Upper lobe of right lung (tissue), 1 donor: ENCODE measurements at regions not wholly inside any gene's neighbourhood (a gene's known extent, or its start where the extent isn't known, plus 50 kb on each side); places are given as distances from the start of the nearest gene placed in this dataset.

Experiments
- ATAC-seq: fragments of 200-7000 bp; cut with Tn5 transposase; one replicate; pipeline ENCODE4 v1.9.1; 2020; ENCODE audit warnings: mild to moderate bottlenecking, moderate library complexity
- DNase-seq: peaks from one replicate; pipeline ENCODE4 v3.0.0-alpha.2; 2020
- H3K27ac ChIP-seq: fragments of 200-600 bp; one replicate; pipeline ENCODE4 v1.8.0; 2022
- H3K27me3 ChIP-seq: fragments of 200-600 bp; one replicate; pipeline ENCODE4 v1.8.0; 2022; ENCODE audit warnings: mild to moderate bottlenecking
- H3K36me3 ChIP-seq: fragments of 200-600 bp; one replicate; pipeline ENCODE4 v1.8.0; 2022
- H3K4me1 ChIP-seq: fragments of 200-600 bp; one replicate; pipeline ENCODE4 v1.8.0; 2022
- H3K4me3 ChIP-seq: fragments of 200-600 bp; one replicate; pipeline ENCODE4 v1.8.0; 2022; ENCODE audit warnings: mild to moderate bottlenecking
- H3K9me3 ChIP-seq: fragments of 200-600 bp; one replicate; pipeline ENCODE4 v1.8.0; 2022
- intact Hi-C: fragments of 100-400 bp; cut with DNase I; formaldehyde crosslinking; loops from one replicate; pipeline ENCODE4 v1.11.0; 2022
- TF ChIP-seq, protein P1 (sequence below): fragments of 200-600 bp; IDR thresholded peaks from one replicate; pipeline ENCODE4 v1.8.0; 2022; ENCODE audit warnings: antibody characterized with exemption
- donor health status: DM: no; HTN: yes; CAD: no; lungs with severe emphysema.

DNA sequence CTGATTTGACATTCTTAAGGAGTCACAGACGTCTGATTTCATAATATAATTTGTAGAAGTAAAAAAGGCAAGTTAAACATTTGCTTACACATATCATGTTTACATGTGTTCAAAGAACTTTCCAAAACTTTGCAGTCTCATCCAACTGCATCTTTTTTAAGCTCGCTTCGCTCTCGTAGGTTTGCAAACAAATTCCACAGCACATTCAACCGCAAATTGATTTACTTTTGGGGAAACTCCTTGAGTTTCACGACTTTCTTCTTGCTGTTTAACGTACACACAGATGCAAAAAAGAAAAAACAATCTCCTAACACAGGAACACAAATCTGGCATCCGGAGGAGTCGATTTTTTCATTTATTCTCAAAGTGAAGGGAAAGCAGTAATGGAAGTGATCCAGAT is 1149.5 kb downstream of the VRK1 start:
- Histone ChIP-seq H3K36me3 (no peaks in the 10 kb centered on the region), H3K27ac (no peak overlapping the region), H3K9me3 (no peaks in the 10 kb centered on the region), H3K4me1 (no peaks in the 10 kb centered on the region), H3K4me3 (no peak overlapping the region), H3K27me3 (no peaks in the 10 kb centered on the region)
- no peak for ATAC-seq
- intact Hi-C loops: no loop called here
- no peak for DNase-seq
- TF ChIP-seq, protein P1, sequence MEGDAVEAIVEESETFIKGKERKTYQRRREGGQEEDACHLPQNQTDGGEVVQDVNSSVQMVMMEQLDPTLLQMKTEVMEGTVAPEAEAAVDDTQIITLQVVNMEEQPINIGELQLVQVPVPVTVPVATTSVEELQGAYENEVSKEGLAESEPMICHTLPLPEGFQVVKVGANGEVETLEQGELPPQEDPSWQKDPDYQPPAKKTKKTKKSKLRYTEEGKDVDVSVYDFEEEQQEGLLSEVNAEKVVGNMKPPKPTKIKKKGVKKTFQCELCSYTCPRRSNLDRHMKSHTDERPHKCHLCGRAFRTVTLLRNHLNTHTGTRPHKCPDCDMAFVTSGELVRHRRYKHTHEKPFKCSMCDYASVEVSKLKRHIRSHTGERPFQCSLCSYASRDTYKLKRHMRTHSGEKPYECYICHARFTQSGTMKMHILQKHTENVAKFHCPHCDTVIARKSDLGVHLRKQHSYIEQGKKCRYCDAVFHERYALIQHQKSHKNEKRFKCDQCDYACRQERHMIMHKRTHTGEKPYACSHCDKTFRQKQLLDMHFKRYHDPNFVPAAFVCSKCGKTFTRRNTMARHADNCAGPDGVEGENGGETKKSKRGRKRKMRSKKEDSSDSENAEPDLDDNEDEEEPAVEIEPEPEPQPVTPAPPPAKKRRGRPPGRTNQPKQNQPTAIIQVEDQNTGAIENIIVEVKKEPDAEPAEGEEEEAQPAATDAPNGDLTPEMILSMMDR: no peak

DNA sequence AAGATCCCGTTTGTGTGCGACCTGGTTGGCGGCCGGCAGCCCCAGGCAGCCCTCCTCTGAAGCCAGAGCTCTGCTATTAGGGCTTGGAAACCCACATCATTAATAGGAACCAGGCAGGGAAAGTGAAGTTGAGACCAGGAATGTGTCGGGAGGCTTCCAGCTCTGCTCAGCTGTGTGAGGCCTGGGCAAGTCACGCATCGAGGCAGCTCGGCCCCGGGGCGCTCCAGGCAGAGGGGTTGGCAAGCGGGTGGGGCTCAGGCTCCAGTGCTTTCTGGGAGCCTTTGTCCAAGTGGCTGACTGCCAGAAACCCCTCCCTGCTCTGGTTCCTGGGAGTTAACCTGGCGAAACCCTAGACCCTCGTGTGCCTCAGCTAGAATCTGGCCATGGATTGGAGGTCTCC is 1151.7 kb downstream of the VRK1 start:
- H3K36me3 ChIP-seq: no peaks in the 10 kb centered on the region
- H3K27ac ChIP-seq: no peak overlapping the region
- DNase-seq (no peak), ATAC-seq (no peak)
- intact Hi-C loops: no loop called here
- no peaks in the 10 kb centered on the region for H3K4me1 ChIP-seq
- no peaks in the 10 kb centered on the region for H3K27me3 ChIP-seq
- TF ChIP-seq, protein P1: no peak
- no peaks in the 10 kb centered on the region for H3K9me3 ChIP-seq
- no peak overlapping the region for H3K4me3 ChIP-seq

DNA sequence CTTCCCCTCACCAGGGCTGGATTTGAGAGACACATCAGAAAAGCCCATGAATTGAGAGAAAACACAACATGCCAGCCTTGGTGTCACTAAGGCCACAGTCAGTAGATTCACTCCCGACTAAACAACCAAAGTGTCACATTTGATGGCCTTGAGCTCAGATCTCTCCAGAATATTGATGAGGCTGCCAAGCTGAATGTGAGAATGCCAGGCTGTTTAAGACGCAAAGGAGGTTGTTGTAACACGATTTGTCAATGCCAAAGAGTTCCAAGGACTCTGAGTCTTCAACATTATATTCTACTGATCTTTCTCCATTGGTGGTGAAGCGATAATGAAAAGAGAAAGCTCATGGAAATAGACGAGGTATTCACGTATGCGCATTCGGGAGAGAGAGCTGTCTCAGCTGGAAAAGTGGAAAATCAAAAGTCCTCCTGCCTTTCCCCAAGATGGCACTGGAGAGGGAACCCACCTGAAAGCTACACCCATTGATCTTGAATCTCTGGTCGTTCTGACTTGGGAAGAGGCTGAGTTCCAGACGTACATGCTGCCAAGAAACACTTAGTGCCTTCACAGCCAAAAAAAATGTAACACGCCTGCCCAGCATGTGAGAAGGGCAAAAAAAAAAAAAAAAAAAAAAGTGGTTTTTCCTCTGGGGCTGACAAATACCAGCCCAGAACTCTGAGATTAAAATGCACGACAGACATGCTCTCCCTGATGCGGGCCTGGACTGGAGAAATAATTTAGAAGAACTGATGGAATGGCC is 1159.6 kb downstream of the VRK1 start:
- intact Hi-C loops: no loop called here
- Histone ChIP-seq H3K36me3 (no peaks in the 10 kb centered on the region), H3K27ac (no peak overlapping the region), H3K4me1 (no peaks in the 10 kb centered on the region), H3K9me3 (no peaks in the 10 kb centered on the region), H3K27me3 (no peaks in the 10 kb centered on the region), H3K4me3 (no peak overlapping the region)
- DNase-seq: no peak
- no peak for ATAC-seq
- TF ChIP-seq, protein P1: no peak

DNA sequence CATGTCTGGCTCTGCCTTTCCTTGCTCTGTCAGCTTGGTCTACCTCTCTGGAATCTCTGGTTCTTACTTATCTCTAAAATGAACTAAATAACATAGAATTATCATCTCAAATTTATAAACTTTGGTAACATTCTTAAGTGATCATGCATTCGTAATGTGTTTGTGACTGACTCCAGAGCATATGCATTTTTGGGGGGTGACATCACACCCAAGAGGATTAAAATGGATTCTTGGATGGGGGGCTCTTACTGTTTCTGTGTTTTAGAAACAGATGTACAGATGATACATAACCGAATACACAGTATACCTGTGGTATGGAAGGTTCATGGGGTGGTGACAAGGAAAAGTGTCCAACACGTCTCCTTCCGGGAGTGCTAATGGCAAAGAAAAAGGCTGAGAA is 1162.1 kb downstream of the VRK1 start:
- no peaks in the 10 kb centered on the region for H3K9me3 ChIP-seq
- no peaks in the 10 kb centered on the region for H3K27me3 ChIP-seq
- intact Hi-C loops: no loop called here
- no peaks in the 10 kb centered on the region for H3K4me1 ChIP-seq
- no peaks in the 10 kb centered on the region for H3K36me3 ChIP-seq
- TF ChIP-seq, protein P1: no peak
- ATAC-seq (no peak), DNase-seq (no peak)
- H3K27ac ChIP-seq: no peak overlapping the region
- H3K4me3 ChIP-seq: no peak overlapping the region

DNA sequence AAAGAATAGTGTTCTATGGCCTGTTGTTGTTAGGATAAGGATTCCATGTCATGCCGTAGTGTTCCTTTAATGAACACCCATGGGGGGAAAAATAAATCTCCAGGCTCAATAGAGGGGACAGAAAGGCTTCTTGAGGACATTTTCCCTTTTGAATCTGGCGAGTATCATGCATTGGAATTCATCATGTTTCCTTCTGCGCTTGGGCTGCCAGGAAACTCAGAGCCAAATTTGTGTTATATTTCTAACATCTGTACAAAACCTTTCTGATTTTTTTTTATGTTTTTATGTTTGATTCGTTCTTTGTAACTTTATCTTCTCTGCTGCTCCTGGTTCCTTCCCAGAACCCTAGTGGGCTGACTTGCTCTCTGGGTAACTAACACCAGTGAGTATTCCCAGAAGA is 1163.3 kb downstream of the VRK1 start:
- Histone ChIP-seq H3K4me3 (no peak overlapping the region), H3K27ac (no peak overlapping the region), H3K9me3 (no peaks in the 10 kb centered on the region), H3K4me1 (no peaks in the 10 kb centered on the region), H3K27me3 (no peaks in the 10 kb centered on the region), H3K36me3 (no peaks in the 10 kb centered on the region)
- TF ChIP-seq, protein P1: no peak
- DNase-seq: no peak
- intact Hi-C loops: no loop called here
- no peak for ATAC-seq

DNA sequence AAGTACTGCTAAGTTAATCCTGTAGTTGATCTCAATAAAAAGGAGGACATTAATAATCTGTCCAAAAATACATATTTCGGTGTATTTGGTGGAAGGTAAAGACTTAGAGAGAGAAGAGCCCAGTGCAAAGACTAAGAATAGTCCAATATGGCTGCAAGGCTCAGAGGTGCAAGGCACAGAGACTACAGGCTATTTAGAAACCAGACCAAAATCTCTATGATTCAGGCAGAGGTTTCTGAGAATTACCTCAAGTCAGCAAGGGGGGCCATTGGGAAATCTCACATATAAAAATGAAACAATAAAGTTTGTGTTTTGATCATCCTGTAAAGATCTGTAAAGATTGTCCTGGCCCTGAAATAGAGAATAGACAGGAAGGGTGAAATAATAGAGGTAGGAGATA is 1173.0 kb downstream of the VRK1 start:
- no peak overlapping the region for H3K4me3 ChIP-seq
- DNase-seq: no peak
- no peaks in the 10 kb centered on the region for H3K4me1 ChIP-seq
- ATAC-seq: no peak
- no peak overlapping the region for H3K27ac ChIP-seq
- H3K27me3 ChIP-seq: no peaks in the 10 kb centered on the region
- no peaks in the 10 kb centered on the region for H3K9me3 ChIP-seq
- intact Hi-C loops: no loop called here
- H3K36me3 ChIP-seq: no peaks in the 10 kb centered on the region
- TF ChIP-seq, protein P1: no peak
